CD14-positive monocyte (primary cell): ENCODE measurements at regions not wholly inside any gene's neighbourhood (a gene's known extent, or its start where the extent isn't known, plus 50 kb on each side); places are given as distances from the start of the nearest gene placed in this dataset.

Experiments
- DNase-seq, 3 donors: peaks; one replicate each; pipeline ENCODE4 v3.0.0-alpha.2; 2011 to 2022
- H2AFZ ChIP-seq: 2 replicates; pipeline ENCODE4 v1.6.0; 2012; ENCODE audit warnings: mild to moderate bottlenecking, low read depth, low read length, inconsistent platforms; ENCODE audit not compliant: insufficient read depth, poor library complexity, severe bottlenecking
- H3K27ac ChIP-seq, 2 donors: 1 replicate in 1 of 2; 2 replicates in 1 of 2; pipeline ENCODE4 v1.5.1; 2012 to 2013; ENCODE audit warnings: low read length in 2 of 2, control low read depth in 1 of 2, inconsistent platforms in 1 of 2, low read depth in 1 of 2, mild to moderate bottlenecking in 1 of 2
- H3K27me3 ChIP-seq, 2 donors: one replicate each; pipeline versions ENCODE4 v1.6.0 to v1.6.1; 2011 to 2013; ENCODE audit warnings: low read length in 2 of 2; ENCODE audit not compliant: control insufficient read depth in 2 of 2, insufficient read depth in 2 of 2
- H3K36me3 ChIP-seq, 2 donors: replicated peaks in 1 of 2; 1 replicate in 1 of 2; 2 replicates in 1 of 2; pipeline versions ENCODE4 v1.5.1 to v1.6.1; 2012 to 2013; ENCODE audit warnings: low read length in 2 of 2, control low read depth in 1 of 2, inconsistent platforms in 1 of 2, mild to moderate bottlenecking in 1 of 2; ENCODE audit not compliant: insufficient read depth in 2 of 2, control insufficient read depth in 1 of 2
- H3K4me1 ChIP-seq, 2 donors: 1 replicate in 1 of 2; 2 replicates in 1 of 2; pipeline versions ENCODE4 v1.5.1 to v1.6.1; 2012 to 2013; ENCODE audit warnings: low read length in 2 of 2, control low read depth in 1 of 2, inconsistent platforms in 1 of 2, mild to moderate bottlenecking in 1 of 2, moderate library complexity in 1 of 2; ENCODE audit not compliant: insufficient read depth in 2 of 2, control insufficient read depth in 1 of 2
- H3K4me2 ChIP-seq: replicated peaks from 2 replicates; pipeline ENCODE3; 2012; ENCODE audit warnings: low read length, moderate library complexity, mild to moderate bottlenecking; ENCODE audit not compliant: poor library complexity, severe bottlenecking; ENCODE audit errors: extremely low read depth
- H3K4me3 ChIP-seq, 3 experiments: fragments of 200-600 bp in 1 of 3; sonication (generic) in 1 of 3; replicated peaks in 1 of 3; 1 replicate in 2 of 3; 2 replicates in 1 of 3; pipeline ENCODE4 v1.5.1; 2011 to 2013; ENCODE audit warnings: low read length in 3 of 3, mild to moderate bottlenecking in 3 of 3, control low read depth in 2 of 3, low read depth in 2 of 3, inconsistent platforms in 1 of 3, moderate library complexity in 1 of 3
- H3K79me2 ChIP-seq: 2 replicates; pipeline ENCODE4 v1.6.0; 2012; ENCODE audit warnings: mild to moderate bottlenecking, control low read depth, inconsistent platforms, low read length, moderate library complexity; ENCODE audit not compliant: insufficient read depth
- H3K9ac ChIP-seq: 2 replicates; pipeline ENCODE4 v1.6.0; 2017; ENCODE audit warnings: low read length, mild to moderate bottlenecking; ENCODE audit not compliant: insufficient read depth, poor library complexity, severe bottlenecking
- H3K9me3 ChIP-seq, 2 donors: replicated peaks in 1 of 2; 1 replicate in 1 of 2; 2 replicates in 1 of 2; pipeline versions ENCODE4 v1.5.1 to v1.6.1; 2012 to 2013; ENCODE audit warnings: low read length in 2 of 2, control low read depth in 1 of 2; ENCODE audit not compliant: control insufficient read depth in 1 of 2, insufficient read depth in 1 of 2
- H4K20me1 ChIP-seq: 2 replicates; pipeline ENCODE4 v1.6.0; 2012; ENCODE audit warnings: mild to moderate bottlenecking, low read length, control low read depth, moderate library complexity; ENCODE audit not compliant: insufficient read depth
- H3K27ac Mint-ChIP-seq, 7 donors: one replicate each; pipeline ENCODE4 v1.8.0; 2020; ENCODE audit warnings: mild to moderate bottlenecking in 7 of 7, mixed read lengths in 7 of 7, moderate library complexity in 6 of 7, inconsistent platforms in 2 of 7
- H3K27me3 Mint-ChIP-seq, 3 donors: one replicate each; pipeline ENCODE4 v1.8.0; 2021 to 2022; ENCODE audit warnings: low read depth in 3 of 3, mild to moderate bottlenecking in 3 of 3, mixed read lengths in 3 of 3, moderate library complexity in 3 of 3, inconsistent platforms in 1 of 3
- H3K36me3 Mint-ChIP-seq, 2 donors: one replicate each; pipeline ENCODE4 v1.8.0; 2020; ENCODE audit warnings: mixed read lengths in 2 of 2, inconsistent platforms in 1 of 2, mild to moderate bottlenecking in 1 of 2
- H3K4me1 Mint-ChIP-seq: one replicate; pipeline ENCODE4 v1.8.0; 2020; ENCODE audit warnings: mild to moderate bottlenecking, mixed read lengths
- H3K4me3 Mint-ChIP-seq, 2 donors: one replicate each; pipeline ENCODE4 v1.8.0; 2020; ENCODE audit warnings: mild to moderate bottlenecking in 2 of 2, mixed read lengths in 2 of 2, moderate library complexity in 1 of 2
- H3K9me3 Mint-ChIP-seq, 7 donors: one replicate each; pipeline ENCODE4 v1.8.0; 2020 to 2022; ENCODE audit warnings: mixed read lengths in 7 of 7, mild to moderate bottlenecking in 6 of 7, moderate library complexity in 6 of 7, inconsistent platforms in 2 of 7
- WGBS: methylation state at CpG from one replicate; pipeline ENCODE4 v1.1.5; 2013; ENCODE audit warnings: missing lambda C conversion rate; ENCODE audit not compliant: insufficient coverage; 5-methylcytosine and 5-hydroxymethylcytosine counted together
- intact Hi-C, 2 donors: fragments of 100-400 bp; cut with micrococcal nuclease; formaldehyde crosslinking; loops; one replicate each; pipeline versions ENCODE4 v1.15.0 to v1.15.1; 2023
- TF ChIP-seq, protein P1 (sequence below): fragments of 200-600 bp; IDR thresholded peaks from one replicate; pipeline ENCODE4 v1.8.0; 2022; ENCODE audit warnings: antibody characterized with exemption, mild to moderate bottlenecking

- no peaks in the 10 kb centered on the region for H3K36me3 ChIP-seq
- no peaks in the 10 kb centered on the region for H3K4me1 ChIP-seq
- no peaks in the 10 kb centered on the region for H3K9me3 ChIP-seq
- H3K4me3 ChIP-seq: no peak overlapping the region
- no peak overlapping the region for H3K27ac ChIP-seq
- peaks cover 0 to 2% (median 0%) of the 10 kb centered on the region in 7 donors for H3K9me3 Mint-ChIP-seq
- peaks cover 0 to 15% of the 10 kb centered on the region in 2 donors for H3K27me3 ChIP-seq
- 11% methylated on average over 8 of the region's 12 CpGs for WGBS
- H3K36me3 Mint-ChIP-seq: no peaks in the 10 kb centered on the region
- no peak for DNase-seq
- H3K4me3 Mint-ChIP-seq: no peak overlapping the region
- no peak overlapping the region for H2AFZ ChIP-seq
- H3K27me3 Mint-ChIP-seq: peaks cover 13 to 29% (median 24%) of the 10 kb centered on the region in 3 donors
- no peaks in the 10 kb centered on the region for H4K20me1 ChIP-seq
- H3K4me2 ChIP-seq: no peak overlapping the region
- TF ChIP-seq, protein P1, sequence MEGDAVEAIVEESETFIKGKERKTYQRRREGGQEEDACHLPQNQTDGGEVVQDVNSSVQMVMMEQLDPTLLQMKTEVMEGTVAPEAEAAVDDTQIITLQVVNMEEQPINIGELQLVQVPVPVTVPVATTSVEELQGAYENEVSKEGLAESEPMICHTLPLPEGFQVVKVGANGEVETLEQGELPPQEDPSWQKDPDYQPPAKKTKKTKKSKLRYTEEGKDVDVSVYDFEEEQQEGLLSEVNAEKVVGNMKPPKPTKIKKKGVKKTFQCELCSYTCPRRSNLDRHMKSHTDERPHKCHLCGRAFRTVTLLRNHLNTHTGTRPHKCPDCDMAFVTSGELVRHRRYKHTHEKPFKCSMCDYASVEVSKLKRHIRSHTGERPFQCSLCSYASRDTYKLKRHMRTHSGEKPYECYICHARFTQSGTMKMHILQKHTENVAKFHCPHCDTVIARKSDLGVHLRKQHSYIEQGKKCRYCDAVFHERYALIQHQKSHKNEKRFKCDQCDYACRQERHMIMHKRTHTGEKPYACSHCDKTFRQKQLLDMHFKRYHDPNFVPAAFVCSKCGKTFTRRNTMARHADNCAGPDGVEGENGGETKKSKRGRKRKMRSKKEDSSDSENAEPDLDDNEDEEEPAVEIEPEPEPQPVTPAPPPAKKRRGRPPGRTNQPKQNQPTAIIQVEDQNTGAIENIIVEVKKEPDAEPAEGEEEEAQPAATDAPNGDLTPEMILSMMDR: no peak
- H3K79me2 ChIP-seq: no peaks in the 10 kb centered on the region
- H3K27ac Mint-ChIP-seq: no peak overlapping the region
- H3K4me1 Mint-ChIP-seq: no peaks in the 10 kb centered on the region
- no peak overlapping the region for H3K9ac ChIP-seq
- intact Hi-C loops: no loop called here
Measured at GRCh38 chr2:118763797-118764196, 83.7 kb downstream of the EN1 start.

DNA sequence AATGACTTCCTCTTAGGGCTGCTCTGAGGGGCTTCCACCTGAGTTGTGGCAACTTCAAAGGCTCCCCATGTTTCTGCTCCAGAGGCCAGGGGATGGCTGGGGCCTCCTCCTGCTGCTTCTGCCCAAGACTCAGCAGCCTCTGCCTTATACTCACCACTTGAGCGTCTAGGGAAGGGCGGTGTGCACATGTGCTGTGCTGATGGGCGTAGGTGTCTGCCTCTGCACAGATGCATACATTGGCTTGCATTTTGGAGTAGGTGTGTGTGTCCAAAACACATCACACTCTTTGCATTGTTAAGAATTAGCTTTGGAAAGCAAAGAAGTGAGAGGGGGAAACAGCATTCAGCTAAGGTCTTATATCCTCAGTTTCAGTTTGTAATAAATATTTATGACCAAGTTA is 85.2 kb downstream of the EN1 start:
- Histone ChIP-seq H3K4me1 (no peaks in the 10 kb centered on the region), H4K20me1 (no peaks in the 10 kb centered on the region), H3K79me2 (no peaks in the 10 kb centered on the region), H3K4me2 (no peak overlapping the region), H3K27ac (no peak overlapping the region), H3K9ac (no peak overlapping the region), H3K4me3 (no peak overlapping the region), H3K27me3 (peaks cover 0 to 10% of the 10 kb centered on the region in 2 donors), H3K9me3 (no peaks in the 10 kb centered on the region), H3K36me3 (no peaks in the 10 kb centered on the region), H2AFZ (no peak overlapping the region)
- H3K27me3 Mint-ChIP-seq: peaks cover 13 to 26% (median 21%) of the 10 kb centered on the region in 3 donors
- intact Hi-C loops: no loop called here
- H3K36me3 Mint-ChIP-seq: no peaks in the 10 kb centered on the region
- H3K9me3 Mint-ChIP-seq: peaks cover 0 to 2% (median 0%) of the 10 kb centered on the region in 7 donors
- DNase-seq: no peak
- H3K4me3 Mint-ChIP-seq: no peak overlapping the region
- TF ChIP-seq, protein P1: no peak
- H3K27ac Mint-ChIP-seq: no peak overlapping the region
- no peaks in the 10 kb centered on the region for H3K4me1 Mint-ChIP-seq
- no CpG with 5 or more reads among the region's 3 CpGs for WGBS
